ENCODE measurements at regions not wholly inside any gene's neighbourhood (a gene's known extent, or its start where the extent isn't known, plus 50 kb on each side); places are given as distances from the start of the nearest gene placed in this dataset.

GRCh38 chr3:94778814-94779494 is 716.1 kb downstream of the NSUN3 start:
- Histone ChIP-seq H3K27ac (ENCODE audit: low read length) (no peak overlapping the region), H3K4me3 (ENCODE audit: low read length) (no peak overlapping the region), H3K27me3 (ENCODE audit: control insufficient read depth, insufficient read depth, low read length) (no peaks in the 10 kb centered on the region), H3K4me1 (ENCODE audit: control insufficient read depth, insufficient read depth, low read length) (no peaks in the 10 kb centered on the region), H3K36me3 (ENCODE audit: control insufficient read depth, insufficient read depth, low read length) (no peaks in the 10 kb centered on the region), H3K9me3 (replicated peaks; ENCODE audit: control insufficient read depth, low read depth, low read length) (no peaks in the 10 kb centered on the region)
- DNase-seq: no peak
- WGBS (ENCODE audit: insufficient coverage): 78% methylated on average over 3 of the region's 4 CpGs

DNA sequence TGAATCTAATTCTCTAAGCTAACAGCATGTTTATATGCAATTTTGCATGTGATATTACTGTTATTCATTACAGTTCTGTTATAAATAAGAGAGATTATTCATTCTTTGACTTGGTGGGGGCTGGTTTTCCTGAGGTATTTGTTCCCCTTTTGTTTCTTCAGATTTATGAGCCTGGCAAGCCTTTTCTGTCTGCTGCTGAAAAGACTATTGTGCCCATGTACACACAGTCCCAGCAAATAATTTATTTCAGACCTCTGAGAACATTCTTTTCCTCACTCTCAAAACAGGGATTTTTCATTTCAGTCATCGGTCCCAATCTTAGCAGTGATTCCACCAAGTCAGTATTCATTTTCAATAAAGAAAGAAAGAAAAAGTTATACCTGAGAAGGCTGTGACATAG is 716.8 kb downstream of the NSUN3 start:
- Histone ChIP-seq H3K27me3 (ENCODE audit: control insufficient read depth, insufficient read depth, low read length) (no peaks in the 10 kb centered on the region), H3K4me3 (ENCODE audit: low read length) (no peak overlapping the region), H3K4me1 (ENCODE audit: control insufficient read depth, insufficient read depth, low read length) (no peaks in the 10 kb centered on the region), H3K27ac (ENCODE audit: low read length) (no peak overlapping the region), H3K9me3 (replicated peaks; ENCODE audit: control insufficient read depth, low read depth, low read length) (no peaks in the 10 kb centered on the region), H3K36me3 (ENCODE audit: control insufficient read depth, insufficient read depth, low read length) (no peaks in the 10 kb centered on the region)
- no CpG with 5 or more reads among the region's 1 CpG for WGBS (ENCODE audit: insufficient coverage)
- no peak for DNase-seq

- no peaks in the 10 kb centered on the region for H3K36me3 ChIP-seq (ENCODE audit: control insufficient read depth, insufficient read depth, low read length)
- no peaks in the 10 kb centered on the region for H3K27me3 ChIP-seq (ENCODE audit: control insufficient read depth, insufficient read depth, low read length)
- no CpG with 5 or more reads among the region's 4 CpGs for WGBS (ENCODE audit: insufficient coverage)
- H3K4me3 ChIP-seq (ENCODE audit: low read length): no peak overlapping the region
- no peaks in the 10 kb centered on the region for H3K4me1 ChIP-seq (ENCODE audit: control insufficient read depth, insufficient read depth, low read length)
- H3K9me3 ChIP-seq (replicated peaks; ENCODE audit: control insufficient read depth, low read depth, low read length): no peaks in the 10 kb centered on the region
- no peak for DNase-seq
- H3K27ac ChIP-seq (ENCODE audit: low read length): no peak overlapping the region
Measured at GRCh38 chr3:94784274-94784673, 721.4 kb downstream of the NSUN3 start.

GRCh38 chr3:94787066-94787465 is 724.2 kb downstream of the NSUN3 start:
- Histone ChIP-seq H3K4me3 (ENCODE audit: low read length) (no peak overlapping the region), H3K36me3 (ENCODE audit: control insufficient read depth, insufficient read depth, low read length) (no peaks in the 10 kb centered on the region), H3K27me3 (ENCODE audit: control insufficient read depth, insufficient read depth, low read length) (no peaks in the 10 kb centered on the region), H3K27ac (ENCODE audit: low read length) (no peak overlapping the region), H3K9me3 (replicated peaks; ENCODE audit: control insufficient read depth, low read depth, low read length) (no peaks in the 10 kb centered on the region), H3K4me1 (ENCODE audit: control insufficient read depth, insufficient read depth, low read length) (no peaks in the 10 kb centered on the region)
- no peak for DNase-seq
- WGBS (ENCODE audit: insufficient coverage): 80% methylated on average over 1 of the region's 5 CpGs

DNA sequence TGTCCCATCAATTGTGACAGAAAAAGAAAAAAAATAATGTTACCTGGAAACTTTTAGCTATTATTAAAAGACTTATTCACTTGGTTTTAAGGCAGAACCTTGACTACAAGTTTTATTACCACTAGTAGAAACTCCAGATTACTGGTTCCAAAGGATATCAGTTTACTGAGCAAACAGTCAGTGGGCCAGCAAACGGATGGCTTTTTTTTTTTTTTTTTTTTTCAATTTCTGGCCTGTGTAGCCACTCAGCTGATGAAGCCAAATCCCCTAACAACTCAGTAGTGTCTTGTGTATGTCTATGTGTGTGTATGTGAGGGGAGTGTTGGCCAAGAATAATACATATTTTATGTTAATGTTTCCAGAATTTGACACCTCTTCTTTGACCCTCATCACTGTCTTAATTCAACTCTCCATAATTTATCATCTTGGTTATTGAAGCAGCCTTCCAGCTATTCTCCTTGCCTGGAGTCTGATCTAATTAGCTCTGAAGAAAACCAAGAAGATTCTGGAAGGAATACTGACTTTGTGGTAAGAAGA is 724.9 kb downstream of the NSUN3 start:
- whole genome bisulfite sequencing (ENCODE audit: insufficient coverage): no CpG with 5 or more reads among the region's 1 CpG
- H3K9me3 ChIP-seq (replicated peaks; ENCODE audit: control insufficient read depth, low read depth, low read length): no peaks in the 10 kb centered on the region
- no peak overlapping the region for H3K4me3 ChIP-seq (ENCODE audit: low read length)
- H3K27me3 ChIP-seq (ENCODE audit: control insufficient read depth, insufficient read depth, low read length): no peaks in the 10 kb centered on the region
- peak; percentile 12 for DNase-seq
- H3K36me3 ChIP-seq (ENCODE audit: control insufficient read depth, insufficient read depth, low read length): no peaks in the 10 kb centered on the region
- no peak overlapping the region for H3K27ac ChIP-seq (ENCODE audit: low read length)
- no peaks in the 10 kb centered on the region for H3K4me1 ChIP-seq (ENCODE audit: control insufficient read depth, insufficient read depth, low read length)

- H3K27ac ChIP-seq (ENCODE audit: low read length): no peak overlapping the region
- peaks cover 2% of the 10 kb centered on the region for H3K9me3 ChIP-seq (replicated peaks; ENCODE audit: control insufficient read depth, low read depth, low read length)
Measured at GRCh38 chr3:94794563-94794962, 731.7 kb downstream of the NSUN3 start.

DNA sequence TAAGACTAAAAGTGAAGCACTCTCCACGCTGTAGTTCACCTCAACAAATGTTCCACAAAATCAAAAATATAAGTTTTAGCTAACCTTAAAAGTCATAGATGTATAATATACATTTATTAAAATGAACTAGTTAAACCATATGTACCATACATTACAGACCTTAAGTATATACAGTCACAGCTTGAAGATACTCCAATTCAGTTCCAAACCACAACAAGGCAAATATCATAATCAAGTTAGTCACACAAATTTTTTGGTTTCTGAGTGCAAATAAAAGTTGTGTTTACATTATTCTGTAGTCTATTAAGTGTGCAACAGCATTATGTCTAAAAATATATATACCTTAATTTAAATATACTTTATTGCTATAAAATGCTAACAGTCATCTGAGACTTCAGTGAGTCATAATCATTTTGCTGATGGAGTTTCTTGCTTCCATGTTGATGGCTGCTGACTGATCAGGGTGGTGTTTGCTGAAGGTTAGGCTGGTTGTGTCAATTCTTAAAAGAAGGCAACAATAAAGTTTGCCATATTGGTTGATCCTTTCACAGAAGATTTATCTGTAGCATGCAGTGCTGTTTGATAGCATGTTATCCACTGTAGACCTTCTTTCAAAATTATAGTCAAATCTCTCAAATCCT is 736.7 kb downstream of the NSUN3 start:
- H3K4me1 ChIP-seq (ENCODE audit: control insufficient read depth, insufficient read depth, low read length): no peaks in the 10 kb centered on the region
- no peak overlapping the region for H3K4me3 ChIP-seq (ENCODE audit: low read length)
- peaks cover 2% of the 10 kb centered on the region for H3K9me3 ChIP-seq (replicated peaks; ENCODE audit: control insufficient read depth, low read depth, low read length)
- DNase-seq: no peak
- no CpG with 5 or more reads among the region's 1 CpG for WGBS (ENCODE audit: insufficient coverage)
- no peaks in the 10 kb centered on the region for H3K27me3 ChIP-seq (ENCODE audit: control insufficient read depth, insufficient read depth, low read length)
- no peaks in the 10 kb centered on the region for H3K36me3 ChIP-seq (ENCODE audit: control insufficient read depth, insufficient read depth, low read length)
- no peak overlapping the region for H3K27ac ChIP-seq (ENCODE audit: low read length)

More at GRCh38 chr3:94794563-94794962, 731.7 kb downstream of the NSUN3 start:
- H3K36me3 ChIP-seq (ENCODE audit: control insufficient read depth, insufficient read depth, low read length): no peaks in the 10 kb centered on the region
- no peak for DNase-seq
- no peaks in the 10 kb centered on the region for H3K27me3 ChIP-seq (ENCODE audit: control insufficient read depth, insufficient read depth, low read length)
- no peak overlapping the region for H3K4me3 ChIP-seq (ENCODE audit: low read length)
- H3K4me1 ChIP-seq (ENCODE audit: control insufficient read depth, insufficient read depth, low read length): no peaks in the 10 kb centered on the region

- no CpG with 5 or more reads among the region's 2 CpGs for WGBS (ENCODE audit: insufficient coverage)
- Histone ChIP-seq H3K27ac (ENCODE audit: low read length) (no peak overlapping the region), H3K4me3 (ENCODE audit: low read length) (no peak overlapping the region), H3K9me3 (replicated peaks; ENCODE audit: control insufficient read depth, low read depth, low read length) (no peaks in the 10 kb centered on the region), H3K36me3 (ENCODE audit: control insufficient read depth, insufficient read depth, low read length) (no peaks in the 10 kb centered on the region), H3K27me3 (ENCODE audit: control insufficient read depth, insufficient read depth, low read length) (no peaks in the 10 kb centered on the region), H3K4me1 (ENCODE audit: control insufficient read depth, insufficient read depth, low read length) (no peaks in the 10 kb centered on the region)
- no peak for DNase-seq
Measured at GRCh38 chr3:94811836-94812235, 749.0 kb downstream of the NSUN3 start.

GRCh38 chr3:94821241-94821640 is 758.4 kb downstream of the NSUN3 start:
- no peaks in the 10 kb centered on the region for H3K4me1 ChIP-seq (ENCODE audit: control insufficient read depth, insufficient read depth, low read length)

GRCh38 chr3:94822298-94822697 is 759.4 kb downstream of the NSUN3 start:
- no CpG with 5 or more reads among the region's 2 CpGs for WGBS (ENCODE audit: insufficient coverage)
- Histone ChIP-seq H3K4me1 (ENCODE audit: control insufficient read depth, insufficient read depth, low read length) (no peaks in the 10 kb centered on the region), H3K27me3 (ENCODE audit: control insufficient read depth, insufficient read depth, low read length) (no peaks in the 10 kb centered on the region), H3K4me3 (ENCODE audit: low read length) (no peak overlapping the region), H3K36me3 (ENCODE audit: control insufficient read depth, insufficient read depth, low read length) (no peaks in the 10 kb centered on the region), H3K9me3 (replicated peaks; ENCODE audit: control insufficient read depth, low read depth, low read length) (no peaks in the 10 kb centered on the region), H3K27ac (ENCODE audit: low read length) (no peak overlapping the region)
- no peak for DNase-seq

More at GRCh38 chr3:94821241-94821640, 758.4 kb downstream of the NSUN3 start:
- WGBS (ENCODE audit: insufficient coverage): no CpG with 5 or more reads among the region's 1 CpG
- Histone ChIP-seq H3K27me3 (ENCODE audit: control insufficient read depth, insufficient read depth, low read length) (no peaks in the 10 kb centered on the region), H3K27ac (ENCODE audit: low read length) (no peak overlapping the region), H3K4me3 (ENCODE audit: low read length) (no peak overlapping the region), H3K9me3 (replicated peaks; ENCODE audit: control insufficient read depth, low read depth, low read length) (no peaks in the 10 kb centered on the region), H3K36me3 (ENCODE audit: control insufficient read depth, insufficient read depth, low read length) (no peaks in the 10 kb centered on the region)
- no peak for DNase-seq

Measured in muscle of leg (tissue), 3 donors.